ENCODE measurements at regions not wholly inside any gene's neighbourhood (a gene's known extent, or its start where the extent isn't known, plus 50 kb on each side); places are given as distances from the start of the nearest gene placed in this dataset.
A peak's percentile ranks its signal among the peaks of the same experiment; 100 is the strongest.

DNA sequence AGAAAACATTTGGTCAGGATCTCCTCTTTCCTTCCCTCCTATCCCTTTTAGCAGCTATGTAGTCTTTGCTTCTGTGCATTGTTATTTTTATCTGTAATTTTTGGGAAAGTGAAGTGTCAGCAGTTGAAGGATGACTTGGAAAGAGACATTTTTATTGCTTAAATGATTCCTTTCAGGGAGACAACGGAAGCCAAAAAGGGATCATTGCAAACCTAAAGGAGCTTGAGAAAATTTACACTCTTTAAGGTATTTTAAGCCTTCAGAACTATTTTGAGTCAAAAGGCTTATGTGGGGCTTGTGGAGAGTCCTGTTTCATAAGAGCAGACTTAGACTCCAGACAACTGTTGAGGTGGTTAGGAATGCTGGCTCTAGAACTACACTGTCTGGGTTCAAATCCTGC lies 281.6 kb downstream of the KIF4B start:
- DNase-seq (ENCODE audit: low spot score), result peak; percentile 10

DNA sequence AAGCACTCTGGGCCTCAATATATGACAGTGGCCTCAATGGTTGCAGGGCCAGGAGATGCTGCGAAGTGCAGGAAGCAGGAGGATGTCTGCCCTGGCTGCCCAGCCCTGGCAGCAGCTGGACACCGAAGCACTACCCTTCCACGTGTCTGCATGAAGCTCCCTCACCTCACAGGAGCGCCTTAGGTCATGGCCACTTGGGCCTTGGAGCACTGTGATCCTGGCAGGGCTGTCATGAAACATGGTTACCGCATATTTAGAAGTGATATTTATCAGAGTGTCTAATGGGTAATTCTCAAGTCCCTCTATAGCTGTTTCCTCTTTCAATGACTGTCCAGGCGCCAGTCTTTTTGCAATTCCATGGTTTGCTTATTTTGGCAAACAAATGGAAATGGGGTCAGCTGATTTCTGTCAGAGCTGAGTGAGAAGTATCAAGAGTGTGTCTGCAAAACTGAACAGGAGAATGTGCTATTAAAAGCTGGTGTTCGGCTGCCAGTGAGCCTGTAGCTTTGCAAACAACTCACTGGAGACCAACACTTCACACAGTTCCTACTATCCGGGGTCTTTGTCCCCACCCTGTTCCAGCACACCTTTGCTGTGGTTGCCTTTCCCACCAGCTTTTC lies 285.9 kb downstream of the KIF4B start:
- no peak for DNase-seq (ENCODE audit: low spot score)

DNA sequence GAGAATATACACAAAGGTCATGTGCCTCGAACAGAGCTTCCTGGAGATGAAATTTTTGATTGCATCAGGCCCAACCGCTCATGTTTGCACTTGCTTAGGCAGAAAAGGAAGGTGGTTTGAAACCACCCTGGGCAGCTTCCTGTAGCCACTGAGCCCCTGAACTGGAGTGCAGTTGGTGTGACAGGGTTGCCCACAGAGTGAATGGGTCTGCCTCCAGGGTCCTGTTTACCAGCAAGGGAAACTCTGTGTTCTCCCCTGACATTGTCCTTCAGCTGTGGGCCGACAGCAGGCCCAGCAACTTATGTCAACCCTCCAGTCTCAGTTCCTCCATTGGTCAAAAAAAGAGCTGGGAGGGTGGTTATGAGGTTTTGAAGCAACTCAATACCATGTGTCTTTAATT lies 289.6 kb downstream of the KIF4B start:
- no peak for DNase-seq (ENCODE audit: low spot score)

- no peak for DNase-seq (ENCODE audit: low spot score)
Measured at GRCh38 chr5:155307229-155307628, 293.7 kb downstream of the KIF4B start.

GRCh38 chr5:155308289-155308688 lies 294.7 kb downstream of the KIF4B start:
- no peak for DNase-seq (ENCODE audit: low spot score)

DNA sequence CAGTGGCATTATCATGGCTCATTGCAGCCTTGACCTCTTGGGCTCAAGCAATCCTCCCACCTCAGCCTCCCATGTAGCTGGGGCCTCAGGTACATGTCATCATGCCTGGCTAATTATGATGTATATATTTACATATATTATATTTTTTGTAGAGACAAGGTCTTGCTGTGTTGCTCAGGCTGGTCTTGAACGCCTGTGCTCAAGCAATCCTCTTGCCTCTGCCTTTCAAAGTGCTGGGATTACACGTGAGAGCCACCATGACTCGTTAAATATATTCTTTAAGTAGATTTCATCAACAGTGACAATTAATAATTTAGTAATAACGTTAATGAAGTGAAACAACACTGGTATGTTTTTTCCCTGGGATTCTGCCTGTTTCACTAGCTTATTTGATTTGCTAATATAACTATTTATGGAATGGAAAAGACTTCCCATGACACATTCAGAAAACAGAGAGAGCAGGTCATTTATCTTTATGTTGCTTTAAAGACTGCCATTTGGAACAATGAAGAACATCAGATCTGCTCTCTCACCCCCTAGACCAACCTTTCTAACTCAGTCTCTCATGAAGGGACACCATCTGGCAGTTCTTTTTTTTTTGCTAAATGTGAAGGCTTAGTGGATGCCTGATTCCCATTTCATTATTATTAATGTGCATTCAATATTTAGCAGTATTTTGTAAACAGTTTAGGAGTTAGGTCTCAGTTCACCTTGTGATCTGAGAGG lies 295.6 kb downstream of the KIF4B start:
- no peak for DNase-seq (ENCODE audit: low spot score)

- DNase-seq (ENCODE audit: low spot score), result no peak
Measured at GRCh38 chr5:155311721-155312120, 298.2 kb downstream of the KIF4B start.

DNA sequence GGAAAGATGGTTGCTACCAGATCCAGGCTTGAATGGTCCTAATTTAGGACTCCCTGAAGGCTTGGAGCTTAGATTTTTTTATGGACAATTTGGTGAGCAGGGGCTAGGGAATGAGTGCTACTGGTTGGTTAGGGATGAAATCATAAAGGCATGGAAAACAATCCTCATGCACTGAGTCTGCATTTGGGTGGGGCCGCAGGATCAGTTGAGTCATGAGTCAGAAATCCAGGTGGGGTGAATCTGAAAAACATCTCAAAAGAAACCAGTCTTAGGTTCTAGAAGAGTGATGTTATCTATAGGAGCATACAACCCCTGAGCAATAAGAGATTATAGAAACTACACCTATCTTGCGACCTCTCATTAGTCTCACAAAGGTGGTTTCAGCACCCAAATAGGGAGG lies 300.0 kb downstream of the KIF4B start:
- DNase-seq (ENCODE audit: low spot score), result no peak

DNA sequence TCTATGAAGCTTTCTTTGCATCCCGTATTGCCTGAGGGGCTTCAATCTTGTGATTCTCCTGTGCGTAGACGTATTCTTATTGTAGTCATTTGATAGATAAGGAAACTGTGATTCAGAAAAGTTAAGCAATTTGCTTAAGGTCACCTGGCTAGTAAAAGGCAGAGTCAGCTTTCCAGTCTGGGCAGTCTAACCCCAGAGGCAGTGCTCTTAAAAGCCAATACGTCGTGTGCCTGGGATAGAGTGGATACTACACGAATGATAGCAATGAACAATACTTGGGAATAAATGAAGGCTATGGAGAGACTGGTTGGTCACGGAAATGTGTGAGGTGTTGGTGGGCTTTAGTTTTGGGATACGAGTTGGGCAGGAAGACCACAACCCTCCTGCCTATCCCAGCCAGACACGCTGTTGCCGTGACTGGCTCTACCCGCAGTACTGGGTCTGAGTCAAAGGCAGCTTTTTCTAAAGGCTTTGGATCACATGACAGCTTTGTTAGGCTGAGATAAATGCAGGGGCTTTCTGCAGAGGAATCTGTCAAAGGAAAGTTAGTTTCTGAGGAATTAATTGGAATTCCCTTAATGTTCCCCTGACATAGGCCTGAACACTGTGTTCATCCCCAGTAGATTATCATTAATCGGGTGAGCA lies 302.6 kb downstream of the KIF4B start:
- no peak for DNase-seq (ENCODE audit: low spot score)

GRCh38 chr5:155332618-155333017 lies 319.1 kb downstream of the KIF4B start:
- DNase-seq (ENCODE audit: low spot score), result no peak

- DNase-seq (ENCODE audit: low spot score), result no peak
Measured at GRCh38 chr5:155342956-155343355, 329.4 kb downstream of the KIF4B start.

DNA sequence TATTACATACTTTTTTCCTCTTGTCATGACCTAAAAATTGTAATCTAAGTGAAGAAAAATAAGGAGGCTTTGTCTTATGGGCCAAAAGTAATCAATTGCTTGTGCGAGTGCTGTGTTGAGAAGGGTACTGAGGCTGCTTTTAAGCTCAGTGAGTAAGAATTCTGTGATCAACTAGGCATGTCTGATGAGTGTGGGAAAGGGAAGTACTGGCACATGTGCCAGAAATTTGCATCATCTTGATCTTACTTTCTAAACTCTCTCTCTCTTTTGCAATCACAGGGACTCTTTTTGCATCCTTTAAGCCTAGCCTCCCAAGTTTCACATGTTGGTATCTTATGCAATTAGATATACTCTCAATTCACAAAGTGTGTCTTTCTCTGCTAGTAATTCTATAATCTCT lies 329.9 kb downstream of the KIF4B start:
- no peak for DNase-seq (ENCODE audit: low spot score)

GRCh38 chr5:155353231-155353630 lies 339.7 kb downstream of the KIF4B start:
- DNase-seq (ENCODE audit: low spot score), result no peak

GRCh38 chr5:155366096-155366495 lies 352.5 kb downstream of the KIF4B start:
- DNase-seq (ENCODE audit: low spot score), result no peak

DNA sequence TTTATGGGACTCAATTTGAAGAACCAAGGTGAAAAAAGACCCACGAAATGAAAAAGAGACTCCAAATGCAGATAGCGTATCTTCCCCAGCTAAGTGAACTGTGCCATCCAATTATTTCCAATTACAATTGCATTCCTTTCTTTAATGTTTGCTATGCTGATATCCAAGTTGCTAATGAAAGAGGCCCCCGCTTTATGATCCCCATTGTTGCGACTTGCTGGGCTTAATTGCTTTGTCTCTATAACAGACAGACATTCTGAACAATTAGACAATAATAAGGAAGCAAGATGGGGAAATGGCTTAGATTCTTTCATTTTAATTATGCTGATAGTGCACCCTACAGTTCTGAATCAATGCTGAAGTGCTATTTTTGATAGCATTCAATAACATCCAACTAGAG lies 354.3 kb downstream of the KIF4B start:
- no peak for DNase-seq (ENCODE audit: low spot score)

DNA sequence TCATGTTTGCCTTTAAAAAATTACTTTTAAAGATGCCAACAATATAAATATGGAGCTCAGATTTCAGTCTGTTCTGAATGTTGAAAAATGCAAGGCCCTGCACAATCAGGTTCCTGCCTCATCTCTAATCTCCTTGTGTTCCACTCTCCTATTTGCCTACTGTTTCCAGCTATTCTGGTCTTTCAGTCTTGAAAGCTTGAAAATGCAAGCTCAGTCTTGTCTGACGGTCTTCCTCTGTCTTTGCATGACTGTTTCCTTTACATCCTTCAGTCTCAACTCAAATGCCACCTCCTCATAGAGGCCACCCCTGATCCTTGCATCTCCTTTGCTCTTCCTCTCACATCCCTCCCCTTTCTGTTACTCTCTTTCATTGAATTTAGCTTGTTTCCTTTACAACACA lies 354.9 kb downstream of the KIF4B start:
- DNase-seq (ENCODE audit: low spot score), result no peak

DNA sequence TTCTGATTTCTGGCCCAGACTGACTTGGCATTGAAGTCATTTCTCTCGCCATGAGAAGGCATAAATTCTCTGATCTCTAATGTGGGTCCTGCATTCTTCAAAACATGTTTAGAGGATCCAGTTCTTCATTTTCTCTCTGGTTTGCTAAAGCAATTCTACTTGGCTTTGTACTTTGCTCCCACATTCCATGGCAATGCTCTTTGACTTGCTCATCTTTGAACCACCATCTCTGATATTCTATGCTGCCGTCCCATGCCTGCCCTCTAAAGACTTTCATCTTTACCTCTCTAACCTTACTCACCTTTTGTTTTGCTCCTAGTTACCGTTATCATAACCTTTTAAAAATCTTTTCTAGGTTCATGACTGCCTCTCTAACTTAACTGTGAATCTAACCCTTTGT lies 366.9 kb downstream of the KIF4B start:
- no peak for DNase-seq (ENCODE audit: low spot score)

DNA sequence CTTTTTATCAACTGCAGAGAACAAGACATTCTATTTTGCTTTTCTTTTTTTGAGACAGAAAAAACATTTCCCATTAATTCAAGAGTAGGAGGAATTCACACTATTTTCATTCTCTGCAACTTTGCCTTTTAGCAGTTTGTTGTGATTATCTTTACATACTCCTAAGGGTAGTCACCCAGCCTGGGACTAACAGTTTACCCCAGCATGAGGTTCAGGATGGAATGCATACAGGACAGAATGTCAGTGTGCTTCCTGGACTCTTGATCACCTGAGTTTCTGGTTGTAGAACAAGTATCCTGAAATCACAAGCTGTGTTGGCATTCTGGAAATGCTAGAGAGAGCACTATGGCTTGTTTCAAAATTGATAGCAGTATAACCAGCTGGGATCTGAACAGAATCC lies 368.1 kb downstream of the KIF4B start:
- DNase-seq (ENCODE audit: low spot score), result no peak

GRCh38 chr5:155389498-155389897 lies 375.9 kb downstream of the KIF4B start:
- no peak for DNase-seq (ENCODE audit: low spot score)

- no peak for DNase-seq (ENCODE audit: low spot score)
Measured at GRCh38 chr5:155394727-155395126, 381.2 kb downstream of the KIF4B start.

DNA sequence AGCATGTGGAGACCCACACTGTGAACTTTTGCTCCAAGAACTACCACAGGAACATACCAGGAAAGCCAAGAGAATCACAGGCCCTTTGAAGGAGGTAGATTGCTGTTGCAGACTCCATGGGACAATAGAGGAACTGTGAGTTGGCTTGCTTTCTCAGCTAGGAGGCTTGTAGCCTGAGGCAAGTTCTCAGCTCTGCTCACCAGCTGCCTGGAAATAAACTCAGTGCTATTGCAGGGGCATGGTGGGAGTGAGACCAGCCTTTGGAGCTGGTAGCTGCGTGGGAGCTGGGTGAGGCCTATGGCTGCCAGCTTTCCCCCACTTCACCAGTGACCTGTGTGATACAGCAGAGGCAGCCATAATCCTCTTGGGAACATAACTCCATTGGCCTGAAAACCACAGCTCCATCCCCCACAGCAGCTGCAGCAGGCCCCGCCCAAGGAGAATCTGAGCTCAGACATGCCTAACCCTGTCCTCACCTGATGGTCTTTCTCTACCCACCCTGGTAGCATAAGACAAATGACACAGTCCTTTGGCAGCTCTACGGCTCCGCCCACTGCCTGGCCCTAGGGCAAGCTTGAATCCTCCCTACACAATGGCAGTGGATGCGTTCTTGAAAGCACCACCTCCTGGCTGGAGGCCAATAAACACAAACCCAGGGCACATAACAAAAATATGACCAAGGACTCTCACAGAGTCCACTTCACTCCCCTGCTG lies 389.5 kb downstream of the KIF4B start:
- DNase-seq (ENCODE audit: low spot score), result no peak

GRCh38 chr5:155406815-155407214 lies 393.3 kb downstream of the KIF4B start:
- DNase-seq (ENCODE audit: low spot score), result no peak

DNA sequence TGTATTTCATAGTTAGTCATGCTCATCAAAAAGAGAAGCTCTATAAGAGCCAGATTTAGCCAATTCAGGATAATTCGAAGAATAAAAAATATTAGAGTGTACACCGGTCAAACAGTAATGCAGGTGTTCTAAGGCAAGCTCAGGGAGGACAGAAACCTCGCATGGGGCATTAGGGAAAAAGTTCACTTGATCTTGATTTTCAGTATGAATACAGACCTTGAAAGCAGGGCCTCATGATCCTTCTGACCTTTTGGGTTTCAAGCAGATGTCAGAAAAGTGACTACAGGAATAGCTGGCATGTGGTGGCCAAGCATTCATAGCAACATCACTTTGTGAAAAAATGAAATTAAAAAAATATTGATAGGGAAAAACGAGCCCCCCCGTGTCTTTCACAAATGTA lies 394.9 kb downstream of the KIF4B start:
- no peak for DNase-seq (ENCODE audit: low spot score)

Measured in putamen (tissue), 1 donor.